Astrocyte of the spinal cord (primary cell): ENCODE measurements at regions not wholly inside any gene's neighbourhood (a gene's known extent, or its start where the extent isn't known, plus 50 kb on each side); places are given as distances from the start of the nearest gene placed in this dataset.

Source experiments
- DNase-seq: peaks from one replicate; pipeline ENCODE4 v3.0.0; 2011; ENCODE audit warnings: low read depth, low spot score
- H3K4me3 ChIP-seq: 2 replicates; pipeline ENCODE4 v1.5.1; 2011; ENCODE audit warnings: low read depth, mild to moderate bottlenecking, low read length, moderate library complexity
- in situ Hi-C: cut with HindIII; loops from 2 replicates; pipeline ENCODE4 v1.10.0; 2017; ENCODE audit warnings: low sequenced_read_pairs
- TF ChIP-seq, protein P1 (sequence below): IDR thresholded peaks from 2 replicates; pipeline ENCODE4 v1.5.1; 2012; ENCODE audit warnings: low read depth, mild to moderate bottlenecking, low read length, inconsistent platforms

DNA sequence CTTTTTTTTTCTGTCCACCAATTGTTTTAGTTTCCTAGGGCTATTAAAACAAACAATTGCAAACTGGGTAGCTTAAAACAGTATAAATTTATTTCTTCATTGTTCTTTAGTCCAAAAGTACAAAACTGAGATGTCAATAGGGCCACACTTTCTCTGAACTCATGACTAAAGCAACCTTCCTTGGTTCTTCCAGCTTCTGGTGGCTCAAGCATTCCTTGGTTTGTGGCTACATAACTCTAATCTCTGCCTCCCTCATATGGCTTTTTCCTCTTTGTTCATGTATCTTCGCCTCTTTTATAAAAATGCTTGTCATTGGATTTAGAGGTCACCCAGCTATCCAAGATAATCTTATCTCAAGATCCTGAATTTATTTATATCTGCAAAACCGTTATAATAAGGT lies 914.5 kb upstream of the EPHA6 start:
- peak; percentile 14 for DNase-seq
- no peak overlapping the region for H3K4me3 ChIP-seq
- in situ Hi-C loops, result no loop called here
- TF ChIP-seq, protein P1, sequence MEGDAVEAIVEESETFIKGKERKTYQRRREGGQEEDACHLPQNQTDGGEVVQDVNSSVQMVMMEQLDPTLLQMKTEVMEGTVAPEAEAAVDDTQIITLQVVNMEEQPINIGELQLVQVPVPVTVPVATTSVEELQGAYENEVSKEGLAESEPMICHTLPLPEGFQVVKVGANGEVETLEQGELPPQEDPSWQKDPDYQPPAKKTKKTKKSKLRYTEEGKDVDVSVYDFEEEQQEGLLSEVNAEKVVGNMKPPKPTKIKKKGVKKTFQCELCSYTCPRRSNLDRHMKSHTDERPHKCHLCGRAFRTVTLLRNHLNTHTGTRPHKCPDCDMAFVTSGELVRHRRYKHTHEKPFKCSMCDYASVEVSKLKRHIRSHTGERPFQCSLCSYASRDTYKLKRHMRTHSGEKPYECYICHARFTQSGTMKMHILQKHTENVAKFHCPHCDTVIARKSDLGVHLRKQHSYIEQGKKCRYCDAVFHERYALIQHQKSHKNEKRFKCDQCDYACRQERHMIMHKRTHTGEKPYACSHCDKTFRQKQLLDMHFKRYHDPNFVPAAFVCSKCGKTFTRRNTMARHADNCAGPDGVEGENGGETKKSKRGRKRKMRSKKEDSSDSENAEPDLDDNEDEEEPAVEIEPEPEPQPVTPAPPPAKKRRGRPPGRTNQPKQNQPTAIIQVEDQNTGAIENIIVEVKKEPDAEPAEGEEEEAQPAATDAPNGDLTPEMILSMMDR, result no peak

DNA sequence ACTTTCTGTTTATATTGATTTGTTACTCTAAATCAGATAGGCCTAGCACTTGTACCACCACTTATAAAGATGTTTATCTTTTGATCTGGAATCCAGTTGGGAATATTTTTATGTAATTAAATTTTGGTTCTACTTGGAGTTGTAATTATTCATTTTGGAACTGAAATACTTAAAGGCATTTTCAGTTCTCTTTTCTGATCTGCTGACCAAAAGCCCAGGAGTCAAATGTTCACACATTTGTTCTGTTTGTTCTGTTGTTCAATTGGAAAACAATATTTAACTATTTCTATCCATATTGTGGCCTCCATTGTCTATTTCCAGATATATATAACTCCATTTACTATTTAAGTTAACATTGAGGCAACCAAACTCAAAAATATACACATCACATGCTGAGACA lies 912.4 kb upstream of the EPHA6 start:
- TF ChIP-seq, protein P1, result no peak
- in situ Hi-C loops, result no loop called here

DNA sequence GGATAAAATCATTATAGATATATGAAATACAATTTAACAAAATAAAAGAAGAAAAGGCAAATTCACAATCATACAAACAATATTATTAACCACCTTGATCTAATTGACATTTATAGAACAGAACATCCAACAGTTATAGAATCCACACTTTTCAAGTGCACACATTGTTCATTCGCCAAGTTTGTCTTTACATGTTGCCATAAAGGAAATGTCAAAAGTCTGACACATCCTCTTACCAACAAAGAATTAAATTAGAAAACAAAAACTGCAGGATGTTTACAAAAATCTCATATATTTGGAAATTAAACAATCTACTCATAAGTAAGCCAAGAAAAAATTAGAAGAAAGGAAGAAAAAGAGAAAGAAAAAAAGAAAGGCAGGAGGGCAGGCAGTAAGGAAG lies 909.2 kb upstream of the EPHA6 start:
- no peak overlapping the region for H3K4me3 ChIP-seq
- TF ChIP-seq, protein P1, result no peak
- in situ Hi-C loops, result no loop called here
- no peak for DNase-seq

More for the DNA sequence above, 912.4 kb upstream of the EPHA6 start:
- DNase-seq, result no peak
- H3K4me3 ChIP-seq, result no peak overlapping the region

DNA sequence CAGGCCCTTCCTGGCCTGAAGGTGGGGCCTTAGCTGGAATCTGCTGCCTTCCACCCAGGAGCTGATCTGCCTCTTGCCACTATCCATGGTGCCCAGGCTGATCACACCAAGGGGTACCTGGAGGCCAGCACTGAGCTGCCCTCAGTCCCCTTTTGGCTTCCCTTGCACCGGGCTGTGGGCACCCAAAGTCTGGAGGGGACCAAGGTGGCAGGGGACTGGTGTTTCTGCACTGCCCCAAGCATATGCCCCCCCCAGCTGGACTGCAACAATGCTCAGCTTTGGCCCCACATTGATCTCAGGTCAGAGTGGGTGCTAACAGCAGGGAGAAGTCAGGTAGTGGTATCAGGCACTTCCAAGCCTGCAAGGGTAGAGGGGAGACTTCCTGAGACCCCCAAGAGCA lies 902.6 kb upstream of the EPHA6 start:
- in situ Hi-C loops, result no loop called here
- H3K4me3 ChIP-seq, result no peak overlapping the region
- no peak for DNase-seq
- TF ChIP-seq, protein P1, result no peak

DNA sequence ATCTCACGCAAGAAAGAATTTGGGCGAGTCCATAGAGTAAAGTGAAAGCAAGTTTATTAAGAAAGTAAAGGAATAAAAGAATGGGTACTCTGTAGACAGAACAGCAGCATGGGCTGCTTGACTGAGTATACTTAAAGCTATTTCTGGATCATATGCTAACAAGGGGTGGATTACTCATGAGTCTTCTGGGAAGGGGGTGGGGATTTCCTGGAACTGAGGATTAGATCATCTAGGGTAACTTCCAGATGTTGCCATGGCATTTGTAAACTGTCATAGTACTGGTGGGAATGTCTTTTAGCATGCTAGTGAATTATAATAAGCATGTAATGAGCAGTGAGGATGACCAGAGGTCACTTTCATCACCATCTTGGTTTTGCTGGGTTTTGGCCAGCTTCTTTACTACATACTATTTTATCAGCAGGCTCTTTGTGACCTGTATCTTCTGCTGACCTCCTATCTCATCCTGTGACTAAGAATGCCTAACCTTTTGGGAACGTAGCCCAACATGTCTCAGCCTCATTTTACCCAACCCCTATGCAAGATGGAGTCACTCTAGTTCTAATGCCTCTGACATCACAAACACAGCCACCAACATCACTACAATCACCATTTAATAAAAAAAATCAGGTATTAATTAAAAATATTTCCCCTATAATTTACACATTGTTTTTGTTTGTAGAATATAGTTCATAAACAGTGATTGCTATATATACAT lies 890.7 kb upstream of the EPHA6 start:
- no peak overlapping the region for H3K4me3 ChIP-seq
- in situ Hi-C loops, result no loop called here
- TF ChIP-seq, protein P1, result no peak
- peak; percentile 97 for DNase-seq

DNA sequence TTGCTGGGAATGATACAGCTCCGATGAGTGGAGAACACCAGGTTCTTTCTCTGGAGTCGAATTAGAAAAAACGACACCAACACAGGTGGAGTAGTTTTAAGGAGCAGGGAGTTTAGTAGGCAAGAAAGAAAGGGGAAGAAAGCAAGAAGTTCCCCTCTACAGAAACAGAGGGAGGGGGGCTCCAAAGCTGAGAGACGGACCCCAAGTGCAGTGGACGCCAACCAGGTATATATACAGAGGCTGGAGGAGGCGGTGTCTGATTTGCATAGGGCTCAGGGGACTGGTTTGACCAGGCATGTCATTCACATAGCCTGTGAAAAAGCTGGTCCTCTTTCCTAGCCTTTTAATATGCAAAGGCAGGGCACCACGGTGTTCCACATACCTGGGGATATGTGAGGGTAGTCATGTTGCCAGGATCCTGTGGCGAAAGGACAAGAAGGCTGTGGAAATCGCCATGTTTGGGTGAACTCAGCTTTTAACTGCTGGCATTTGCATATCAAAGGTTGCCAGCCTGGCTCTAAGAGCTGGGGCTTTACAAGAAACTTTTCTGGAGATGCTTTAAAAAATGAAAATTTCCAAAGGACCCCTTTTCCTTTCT lies 887.4 kb upstream of the EPHA6 start:
- DNase-seq, result no peak
- H3K4me3 ChIP-seq, result no peak overlapping the region
- TF ChIP-seq, protein P1, result no peak
- in situ Hi-C loops, result no loop called here
